Nephron (organoid): ENCODE measurements at regions not wholly inside any gene's neighbourhood (a gene's known extent, or its start where the extent isn't known, plus 50 kb on each side); places are given as distances from the start of the nearest gene placed in this dataset.

Source experiments
- H3K27ac Mint-ChIP-seq, 3 experiments: 2 replicates each; pipeline ENCODE4 v1.8.0; 2020; ENCODE audit warnings: mixed read lengths in 3 of 3, mild to moderate bottlenecking in 2 of 3, moderate library complexity in 1 of 3
- H3K27me3 Mint-ChIP-seq: 2 replicates; pipeline ENCODE4 v1.8.0; 2021; ENCODE audit warnings: low read depth, mild to moderate bottlenecking, moderate library complexity, mixed read lengths
- H3K36me3 Mint-ChIP-seq: 2 replicates; pipeline ENCODE4 v1.8.0; 2020; ENCODE audit warnings: low read depth, mixed read lengths
- H3K4me1 Mint-ChIP-seq: 2 replicates; pipeline ENCODE4 v1.8.0; 2020; ENCODE audit warnings: mixed read lengths
- H3K4me3 Mint-ChIP-seq, 3 experiments: 2 replicates each; pipeline ENCODE4 v1.8.0; 2020; ENCODE audit warnings: mild to moderate bottlenecking in 3 of 3, mixed read lengths in 3 of 3, moderate library complexity in 2 of 3
- H3K9me3 Mint-ChIP-seq: 2 replicates; pipeline ENCODE4 v1.8.0; 2020; ENCODE audit warnings: mixed read lengths
- TF ChIP-seq, protein P1 (sequence below), 3 experiments: fragments of 200-600 bp; sonication (generic); IDR thresholded peaks; one replicate each; pipeline ENCODE4 v1.5.0; 2021; ENCODE audit warnings: antibody characterized with exemption in 3 of 3; ENCODE audit not compliant: unreplicated experiment in 3 of 3

DNA sequence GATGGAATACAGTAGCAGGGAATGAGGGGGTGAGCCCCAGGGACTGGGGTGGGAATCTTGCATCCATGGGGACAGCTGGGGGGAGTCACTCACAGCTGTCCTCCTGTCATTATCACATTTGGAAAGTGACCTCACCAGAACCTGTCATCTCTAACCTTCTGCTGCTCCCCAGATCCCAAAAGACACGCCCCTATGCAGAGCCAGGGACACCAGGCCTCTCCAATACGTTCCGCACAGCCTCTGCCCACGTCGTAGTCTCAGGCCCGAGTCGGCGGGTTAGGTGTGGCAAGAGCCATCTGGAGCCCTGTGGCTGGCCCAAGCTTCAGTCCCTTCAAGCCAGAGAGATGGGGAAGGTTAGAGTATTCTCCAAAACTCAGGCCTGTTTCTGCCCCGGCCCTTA, 214.3 kb downstream of the ENGASE start:
- no peaks in the 10 kb centered on the region for H3K4me1 Mint-ChIP-seq
- no peak overlapping the region for H3K4me3 Mint-ChIP-seq
- no peaks in the 10 kb centered on the region for H3K36me3 Mint-ChIP-seq
- no peak overlapping the region for H3K27ac Mint-ChIP-seq
- H3K9me3 Mint-ChIP-seq: no peaks in the 10 kb centered on the region
- peaks cover 80% of the 10 kb centered on the region for H3K27me3 Mint-ChIP-seq
- TF ChIP-seq, protein P1, sequence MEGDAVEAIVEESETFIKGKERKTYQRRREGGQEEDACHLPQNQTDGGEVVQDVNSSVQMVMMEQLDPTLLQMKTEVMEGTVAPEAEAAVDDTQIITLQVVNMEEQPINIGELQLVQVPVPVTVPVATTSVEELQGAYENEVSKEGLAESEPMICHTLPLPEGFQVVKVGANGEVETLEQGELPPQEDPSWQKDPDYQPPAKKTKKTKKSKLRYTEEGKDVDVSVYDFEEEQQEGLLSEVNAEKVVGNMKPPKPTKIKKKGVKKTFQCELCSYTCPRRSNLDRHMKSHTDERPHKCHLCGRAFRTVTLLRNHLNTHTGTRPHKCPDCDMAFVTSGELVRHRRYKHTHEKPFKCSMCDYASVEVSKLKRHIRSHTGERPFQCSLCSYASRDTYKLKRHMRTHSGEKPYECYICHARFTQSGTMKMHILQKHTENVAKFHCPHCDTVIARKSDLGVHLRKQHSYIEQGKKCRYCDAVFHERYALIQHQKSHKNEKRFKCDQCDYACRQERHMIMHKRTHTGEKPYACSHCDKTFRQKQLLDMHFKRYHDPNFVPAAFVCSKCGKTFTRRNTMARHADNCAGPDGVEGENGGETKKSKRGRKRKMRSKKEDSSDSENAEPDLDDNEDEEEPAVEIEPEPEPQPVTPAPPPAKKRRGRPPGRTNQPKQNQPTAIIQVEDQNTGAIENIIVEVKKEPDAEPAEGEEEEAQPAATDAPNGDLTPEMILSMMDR (IDR thresholded peaks at IDR 0.05; ENCODE audit: unreplicated experiment in 3 of 3): no peak

DNA sequence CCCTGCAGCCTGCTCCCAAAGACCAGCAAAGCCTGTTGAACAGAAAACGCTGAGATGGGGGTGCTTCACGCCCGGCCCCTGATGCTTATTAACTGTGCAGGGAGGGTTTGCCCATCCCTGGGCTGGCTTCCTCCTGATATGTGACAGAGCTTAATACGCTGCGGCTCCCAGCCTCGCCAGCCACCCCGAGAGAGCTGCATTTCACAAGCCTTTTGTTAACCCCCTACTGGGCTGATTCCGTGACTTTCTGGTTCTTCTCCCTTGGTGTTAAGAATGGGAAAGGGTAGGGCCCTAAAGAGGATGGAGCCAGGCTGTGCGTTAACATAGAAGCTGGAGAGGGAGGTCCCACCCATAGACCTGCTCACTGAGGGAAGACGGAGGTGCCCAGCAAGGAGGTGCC, 211.8 kb downstream of the ENGASE start:
- Mint-ChIP-seq H3K9me3 (no peaks in the 10 kb centered on the region), H3K27me3 (peaks cover 66% of the 10 kb centered on the region), H3K4me1 (no peaks in the 10 kb centered on the region), H3K36me3 (no peaks in the 10 kb centered on the region), H3K27ac (no peak overlapping the region), H3K4me3 (no peak overlapping the region)
- TF ChIP-seq, protein P1 (IDR thresholded peaks at IDR 0.05; ENCODE audit: unreplicated experiment in 3 of 3): no peak

- no peak overlapping the region for H3K4me3 Mint-ChIP-seq
- H3K36me3 Mint-ChIP-seq: no peaks in the 10 kb centered on the region
- no peak overlapping the region for H3K27ac Mint-ChIP-seq
- TF ChIP-seq, protein P1 (IDR thresholded peaks at IDR 0.05; ENCODE audit: unreplicated experiment in 3 of 3): no peak
- H3K9me3 Mint-ChIP-seq: no peaks in the 10 kb centered on the region
- H3K4me1 Mint-ChIP-seq: no peaks in the 10 kb centered on the region
- H3K27me3 Mint-ChIP-seq: peaks cover 66% of the 10 kb centered on the region
Observed at GRCh38 chr17:79285973-79286372, 211.3 kb downstream of the ENGASE start.

GRCh38 chr17:79282294-79282693, 207.7 kb downstream of the ENGASE start:
- Mint-ChIP-seq H3K27ac (peak overlapping the region in 1 of 3 experiments; percentile 84), H3K4me3 (no peak overlapping the region), H3K9me3 (no peaks in the 10 kb centered on the region), H3K36me3 (no peaks in the 10 kb centered on the region), H3K4me1 (no peaks in the 10 kb centered on the region), H3K27me3 (peaks cover 47% of the 10 kb centered on the region)
- TF ChIP-seq, protein P1 (IDR thresholded peaks at IDR 0.05; ENCODE audit: unreplicated experiment in 3 of 3): no peak

- Mint-ChIP-seq H3K27me3 (peaks cover 45% of the 10 kb centered on the region), H3K36me3 (no peaks in the 10 kb centered on the region), H3K4me3 (peak overlapping the region in 1 of 3 experiments; percentile 33), H3K4me1 (no peaks in the 10 kb centered on the region), H3K9me3 (no peaks in the 10 kb centered on the region), H3K27ac (peak overlapping the region in 1 of 3 experiments; percentile 84)
- TF ChIP-seq, protein P1 (IDR thresholded peaks at IDR 0.05; ENCODE audit: unreplicated experiment in 3 of 3): no peak
Observed at GRCh38 chr17:79281803-79282202, 207.2 kb downstream of the ENGASE start.

- TF ChIP-seq, protein P1 (IDR thresholded peaks at IDR 0.05; ENCODE audit: unreplicated experiment in 3 of 3): no peak
- Mint-ChIP-seq H3K36me3 (no peaks in the 10 kb centered on the region), H3K4me1 (no peaks in the 10 kb centered on the region), H3K27ac (no peak overlapping the region), H3K4me3 (no peak overlapping the region), H3K9me3 (no peaks in the 10 kb centered on the region), H3K27me3 (peaks cover 37% of the 10 kb centered on the region)
Observed at GRCh38 chr17:79280866-79281572, 206.4 kb downstream of the ENGASE start.
